ENCODE measurements at regions not wholly inside any gene's neighbourhood (a gene's known extent, or its start where the extent isn't known, plus 50 kb on each side); places are given as distances from the start of the nearest gene placed in this dataset.

DNA sequence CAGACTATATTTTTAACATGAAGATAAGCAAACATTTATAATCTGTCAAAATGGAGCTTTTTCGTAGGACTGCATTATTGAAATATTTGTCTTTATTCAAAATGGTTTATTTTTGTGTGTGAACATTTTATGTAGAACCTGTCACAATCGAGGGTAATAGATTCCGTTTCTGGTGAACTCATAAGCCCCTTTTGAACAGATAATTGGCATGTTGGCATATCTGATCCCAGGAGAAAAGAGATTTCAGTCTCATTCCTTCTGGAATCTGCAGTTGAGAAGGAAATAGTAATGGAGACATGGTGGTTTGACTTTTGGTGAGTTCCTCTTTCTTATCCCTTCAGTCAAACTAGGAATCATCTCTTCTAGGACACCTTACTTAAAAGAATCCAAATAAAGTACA, 427.9 kb upstream of the B3GALT2 start:
- Histone ChIP-seq H3K9ac (ENCODE audit: low read length) (no peak overlapping the region), H4K20me1 (ENCODE audit: insufficient read depth, low read depth, low read length) (no peaks in the 10 kb centered on the region), H3K9me3 (ENCODE audit: low read length) (no peaks in the 10 kb centered on the region), H3K9me2 (replicated peaks; ENCODE audit: insufficient read depth, low read length) (no peaks in the 10 kb centered on the region), H3K4me3 (ENCODE audit: low read length) (no peak overlapping the region), H3K27ac (ENCODE audit: low read length) (no peak overlapping the region), H3K79me2 (ENCODE audit: low read length) (no peaks in the 10 kb centered on the region), H3K4me1 (ENCODE audit: low read length) (no peaks in the 10 kb centered on the region), H3K36me3 (ENCODE audit: insufficient read depth, low read length) (no peaks in the 10 kb centered on the region), H3K27me3 (ENCODE audit: low read length) (no peaks in the 10 kb centered on the region), H2AFZ (ENCODE audit: low read length) (no peak overlapping the region), H3K4me2 (ENCODE audit: low read depth, low read length, poor library complexity, severe bottlenecking) (no peak overlapping the region)
- DNase-seq = no peak

DNA sequence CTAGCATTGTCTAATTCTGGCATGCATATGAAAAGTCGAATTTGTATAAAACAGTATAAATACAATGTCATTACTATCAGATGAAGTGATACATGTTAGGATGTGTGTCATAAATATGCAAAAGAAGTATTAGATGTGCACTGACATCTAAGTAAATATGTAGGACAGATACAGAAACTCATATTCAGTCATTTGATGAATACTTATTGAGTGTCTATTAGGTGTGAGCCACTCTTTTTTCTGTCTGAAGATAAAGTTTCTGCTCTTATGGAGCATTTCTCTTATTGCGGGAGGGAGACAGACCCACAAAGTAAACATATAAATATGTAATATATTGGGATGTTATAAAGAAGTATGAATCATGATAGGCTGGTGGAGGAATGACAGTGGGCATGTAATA, 426.6 kb upstream of the B3GALT2 start:
- no peaks in the 10 kb centered on the region for H3K9me3 ChIP-seq (ENCODE audit: low read length)
- H3K4me2 ChIP-seq (ENCODE audit: low read depth, low read length, poor library complexity, severe bottlenecking) = no peak overlapping the region
- H3K79me2 ChIP-seq (ENCODE audit: low read length) = no peaks in the 10 kb centered on the region
- DNase-seq = no peak
- H3K27me3 ChIP-seq (ENCODE audit: low read length) = no peaks in the 10 kb centered on the region
- H3K9ac ChIP-seq (ENCODE audit: low read length) = no peak overlapping the region
- no peak overlapping the region for H2AFZ ChIP-seq (ENCODE audit: low read length)
- no peak overlapping the region for H3K27ac ChIP-seq (ENCODE audit: low read length)
- no peak overlapping the region for H3K4me3 ChIP-seq (ENCODE audit: low read length)
- H3K4me1 ChIP-seq (ENCODE audit: low read length) = no peaks in the 10 kb centered on the region
- H3K9me2 ChIP-seq (replicated peaks; ENCODE audit: insufficient read depth, low read length) = no peaks in the 10 kb centered on the region
- no peaks in the 10 kb centered on the region for H4K20me1 ChIP-seq (ENCODE audit: insufficient read depth, low read depth, low read length)
- H3K36me3 ChIP-seq (ENCODE audit: insufficient read depth, low read length) = no peaks in the 10 kb centered on the region

DNA sequence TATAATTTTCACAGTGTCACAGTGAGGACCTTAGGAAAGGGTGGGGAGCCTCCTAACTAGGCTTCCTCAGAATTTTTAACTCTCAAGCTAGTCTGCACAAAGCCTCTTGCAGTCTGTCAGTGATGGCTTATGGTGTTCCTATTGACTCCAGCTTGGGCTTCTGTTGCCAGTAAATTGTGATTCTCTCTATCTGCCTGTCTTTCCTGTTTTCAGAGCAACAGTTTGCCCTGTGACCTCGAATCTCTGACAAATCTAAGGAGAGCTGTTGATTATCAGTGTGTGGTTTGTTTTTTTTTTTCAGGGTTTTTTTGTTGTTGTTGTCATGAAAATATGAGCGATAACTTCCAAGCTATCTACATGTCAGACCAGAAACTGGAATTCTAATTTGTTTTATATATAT, 423.2 kb upstream of the B3GALT2 start:
- no peaks in the 10 kb centered on the region for H3K36me3 ChIP-seq (ENCODE audit: insufficient read depth, low read length)
- no peak overlapping the region for H3K4me2 ChIP-seq (ENCODE audit: low read depth, low read length, poor library complexity, severe bottlenecking)
- no peaks in the 10 kb centered on the region for H4K20me1 ChIP-seq (ENCODE audit: insufficient read depth, low read depth, low read length)
- H3K27me3 ChIP-seq (ENCODE audit: low read length) = no peaks in the 10 kb centered on the region
- H3K4me3 ChIP-seq (ENCODE audit: low read length) = no peak overlapping the region
- H3K9me3 ChIP-seq (ENCODE audit: low read length) = no peaks in the 10 kb centered on the region
- H3K4me1 ChIP-seq (ENCODE audit: low read length) = no peaks in the 10 kb centered on the region
- no peak overlapping the region for H3K27ac ChIP-seq (ENCODE audit: low read length)
- H3K9me2 ChIP-seq (replicated peaks; ENCODE audit: insufficient read depth, low read length) = no peaks in the 10 kb centered on the region
- no peaks in the 10 kb centered on the region for H3K79me2 ChIP-seq (ENCODE audit: low read length)
- DNase-seq = no peak
- no peak overlapping the region for H2AFZ ChIP-seq (ENCODE audit: low read length)
- no peak overlapping the region for H3K9ac ChIP-seq (ENCODE audit: low read length)

DNA sequence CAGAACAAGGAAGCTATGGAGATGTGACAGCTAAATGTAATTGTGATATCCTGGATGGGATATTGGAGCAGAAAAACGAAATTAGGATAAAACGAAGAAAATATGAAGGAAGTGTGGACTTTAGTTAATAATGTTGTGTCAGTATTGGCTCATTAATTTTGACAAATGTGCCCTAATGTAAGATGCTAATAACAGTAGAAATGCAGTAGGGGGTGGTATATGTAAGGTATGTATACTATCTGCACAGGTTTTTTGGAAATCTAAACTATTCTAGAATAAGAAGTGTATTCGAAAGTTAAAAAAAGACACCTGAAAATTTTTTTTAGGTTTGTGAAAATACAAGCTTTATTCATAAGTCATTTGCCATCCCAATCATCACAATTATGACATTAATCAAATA, 421.4 kb upstream of the B3GALT2 start:
- H3K9ac ChIP-seq (ENCODE audit: low read length) = no peak overlapping the region
- no peaks in the 10 kb centered on the region for H3K4me1 ChIP-seq (ENCODE audit: low read length)
- H3K27me3 ChIP-seq (ENCODE audit: low read length) = no peaks in the 10 kb centered on the region
- H3K4me2 ChIP-seq (ENCODE audit: low read depth, low read length, poor library complexity, severe bottlenecking) = no peak overlapping the region
- no peaks in the 10 kb centered on the region for H3K79me2 ChIP-seq (ENCODE audit: low read length)
- H3K9me2 ChIP-seq (replicated peaks; ENCODE audit: insufficient read depth, low read length) = no peaks in the 10 kb centered on the region
- H3K4me3 ChIP-seq (ENCODE audit: low read length) = no peak overlapping the region
- no peak overlapping the region for H2AFZ ChIP-seq (ENCODE audit: low read length)
- no peaks in the 10 kb centered on the region for H3K9me3 ChIP-seq (ENCODE audit: low read length)
- no peaks in the 10 kb centered on the region for H4K20me1 ChIP-seq (ENCODE audit: insufficient read depth, low read depth, low read length)
- DNase-seq = no peak
- H3K27ac ChIP-seq (ENCODE audit: low read length) = no peak overlapping the region
- H3K36me3 ChIP-seq (ENCODE audit: insufficient read depth, low read length) = no peaks in the 10 kb centered on the region

DNA sequence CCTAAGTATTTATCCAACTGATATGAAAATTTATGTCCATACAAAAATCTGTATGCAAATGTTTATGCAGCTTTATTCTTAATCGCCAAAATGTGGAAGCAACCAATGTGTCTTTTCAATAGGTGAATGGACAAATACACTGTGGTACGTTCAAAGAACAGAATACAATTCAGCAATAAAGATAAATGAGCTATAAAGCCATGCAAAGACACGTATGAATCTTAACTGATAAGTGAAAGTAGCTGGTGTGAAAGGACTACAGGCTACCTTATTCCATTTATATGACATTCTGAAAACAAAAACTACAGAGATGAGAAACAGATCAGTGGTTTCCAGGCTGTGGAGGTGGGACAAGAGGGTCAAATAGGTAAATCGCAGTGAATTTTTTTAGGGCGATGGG, 419.6 kb upstream of the B3GALT2 start:
- Histone ChIP-seq H3K27ac (ENCODE audit: low read length) (no peak overlapping the region), H3K9ac (ENCODE audit: low read length) (no peak overlapping the region), H3K4me3 (ENCODE audit: low read length) (no peak overlapping the region), H4K20me1 (ENCODE audit: insufficient read depth, low read depth, low read length) (no peaks in the 10 kb centered on the region), H3K4me1 (ENCODE audit: low read length) (no peaks in the 10 kb centered on the region), H2AFZ (ENCODE audit: low read length) (no peak overlapping the region), H3K79me2 (ENCODE audit: low read length) (no peaks in the 10 kb centered on the region), H3K9me2 (replicated peaks; ENCODE audit: insufficient read depth, low read length) (no peaks in the 10 kb centered on the region), H3K36me3 (ENCODE audit: insufficient read depth, low read length) (no peaks in the 10 kb centered on the region), H3K9me3 (ENCODE audit: low read length) (no peaks in the 10 kb centered on the region), H3K27me3 (ENCODE audit: low read length) (no peaks in the 10 kb centered on the region), H3K4me2 (ENCODE audit: low read depth, low read length, poor library complexity, severe bottlenecking) (no peak overlapping the region)
- DNase-seq = no peak

DNA sequence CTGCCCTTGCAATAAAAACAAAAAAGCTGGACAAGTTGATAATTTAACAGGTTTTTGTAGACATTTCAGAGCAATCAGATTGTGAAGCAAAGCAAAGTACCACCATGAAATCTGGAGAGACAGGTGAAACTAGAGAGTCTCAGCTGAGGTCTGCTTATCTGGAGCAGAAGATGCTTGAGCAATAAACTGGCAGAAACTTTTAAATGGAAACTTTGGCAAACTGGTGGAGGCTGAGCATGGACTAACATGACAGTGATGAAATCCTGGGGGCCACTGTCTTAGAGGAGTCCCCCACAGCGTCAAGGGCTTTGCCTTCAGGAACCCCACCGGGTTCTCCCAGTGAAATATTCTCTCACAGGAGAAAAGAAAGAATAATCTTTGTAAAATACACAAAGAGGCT, 416.3 kb upstream of the B3GALT2 start:
- H3K4me3 ChIP-seq (ENCODE audit: low read length) = no peak overlapping the region
- no peaks in the 10 kb centered on the region for H3K36me3 ChIP-seq (ENCODE audit: insufficient read depth, low read length)
- H3K4me1 ChIP-seq (ENCODE audit: low read length) = no peaks in the 10 kb centered on the region
- no peak overlapping the region for H3K27ac ChIP-seq (ENCODE audit: low read length)
- no peaks in the 10 kb centered on the region for H3K9me2 ChIP-seq (replicated peaks; ENCODE audit: insufficient read depth, low read length)
- H3K79me2 ChIP-seq (ENCODE audit: low read length) = no peaks in the 10 kb centered on the region
- no peaks in the 10 kb centered on the region for H3K27me3 ChIP-seq (ENCODE audit: low read length)
- no peaks in the 10 kb centered on the region for H3K9me3 ChIP-seq (ENCODE audit: low read length)
- no peaks in the 10 kb centered on the region for H4K20me1 ChIP-seq (ENCODE audit: insufficient read depth, low read depth, low read length)
- DNase-seq = no peak
- no peak overlapping the region for H3K9ac ChIP-seq (ENCODE audit: low read length)
- H3K4me2 ChIP-seq (ENCODE audit: low read depth, low read length, poor library complexity, severe bottlenecking) = no peak overlapping the region
- no peak overlapping the region for H2AFZ ChIP-seq (ENCODE audit: low read length)

DNA sequence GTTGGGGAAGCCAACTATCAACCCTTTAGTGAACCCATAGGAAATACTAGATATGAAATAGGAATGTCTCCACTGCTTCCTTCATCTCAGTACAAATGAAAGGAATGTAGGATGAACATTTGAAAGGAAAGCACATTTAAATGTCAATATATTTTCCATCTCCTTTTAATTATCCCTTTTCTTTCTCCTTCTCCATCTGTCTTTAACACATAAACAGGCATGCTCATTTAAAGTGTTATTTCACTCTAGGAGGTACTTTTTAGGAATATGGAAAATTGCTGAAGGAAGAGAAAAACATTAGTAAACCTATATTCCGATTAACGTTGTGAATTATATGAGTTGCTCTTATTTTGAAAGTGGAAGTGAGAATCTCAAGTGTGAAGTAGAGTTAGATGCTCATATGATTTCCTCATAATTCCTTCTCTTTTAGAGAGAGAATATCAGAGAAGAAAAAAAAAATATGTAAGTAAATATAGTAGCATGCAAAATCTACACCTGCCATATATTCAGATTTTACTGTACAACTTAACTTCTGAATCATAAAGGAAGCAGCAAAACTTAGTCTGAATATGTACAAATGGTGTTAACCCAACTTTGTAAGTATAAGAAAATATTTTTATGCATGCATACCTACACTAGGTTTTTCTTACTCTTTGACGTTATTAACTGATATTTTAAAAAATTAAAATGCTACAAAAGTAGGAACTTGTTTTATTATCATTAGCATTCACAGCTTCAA, 406.9 kb upstream of the B3GALT2 start:
- no peak for DNase-seq
- Histone ChIP-seq H3K36me3 (ENCODE audit: insufficient read depth, low read length) (no peaks in the 10 kb centered on the region), H3K79me2 (ENCODE audit: low read length) (no peaks in the 10 kb centered on the region), H3K27ac (ENCODE audit: low read length) (no peak overlapping the region), H3K9me3 (ENCODE audit: low read length) (no peaks in the 10 kb centered on the region), H3K4me3 (ENCODE audit: low read length) (no peak overlapping the region), H3K4me2 (ENCODE audit: low read depth, low read length, poor library complexity, severe bottlenecking) (no peak overlapping the region), H2AFZ (ENCODE audit: low read length) (no peak overlapping the region), H3K4me1 (ENCODE audit: low read length) (no peaks in the 10 kb centered on the region), H4K20me1 (ENCODE audit: insufficient read depth, low read depth, low read length) (no peaks in the 10 kb centered on the region), H3K9ac (ENCODE audit: low read length) (no peak overlapping the region), H3K9me2 (replicated peaks; ENCODE audit: insufficient read depth, low read length) (no peaks in the 10 kb centered on the region), H3K27me3 (ENCODE audit: low read length) (no peaks in the 10 kb centered on the region)

DNA sequence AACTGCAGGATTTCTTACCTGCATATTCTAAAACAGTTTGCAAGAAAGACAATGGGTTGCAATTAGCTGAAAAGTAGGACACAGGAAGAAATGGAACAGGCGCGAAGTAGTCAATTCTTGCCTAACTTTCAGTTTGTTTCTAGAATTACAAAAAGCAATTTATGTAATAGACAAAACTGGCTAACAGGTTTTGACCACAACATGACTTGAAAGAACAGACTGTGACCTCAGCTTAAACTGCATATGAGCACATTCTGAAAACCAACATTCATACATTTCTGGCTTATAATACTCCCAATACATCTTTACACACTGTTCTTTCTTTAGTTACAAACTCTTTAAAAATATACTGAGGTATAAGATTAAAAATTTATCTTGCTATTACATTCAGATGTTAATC, 405.9 kb upstream of the B3GALT2 start:
- H3K27me3 ChIP-seq (ENCODE audit: low read length) = no peaks in the 10 kb centered on the region
- H3K79me2 ChIP-seq (ENCODE audit: low read length) = no peaks in the 10 kb centered on the region
- no peaks in the 10 kb centered on the region for H3K36me3 ChIP-seq (ENCODE audit: insufficient read depth, low read length)
- no peak overlapping the region for H3K9ac ChIP-seq (ENCODE audit: low read length)
- no peak overlapping the region for H2AFZ ChIP-seq (ENCODE audit: low read length)
- no peaks in the 10 kb centered on the region for H4K20me1 ChIP-seq (ENCODE audit: insufficient read depth, low read depth, low read length)
- no peak overlapping the region for H3K4me2 ChIP-seq (ENCODE audit: low read depth, low read length, poor library complexity, severe bottlenecking)
- H3K9me2 ChIP-seq (replicated peaks; ENCODE audit: insufficient read depth, low read length) = no peaks in the 10 kb centered on the region
- H3K4me1 ChIP-seq (ENCODE audit: low read length) = no peaks in the 10 kb centered on the region
- DNase-seq = no peak
- no peak overlapping the region for H3K4me3 ChIP-seq (ENCODE audit: low read length)
- H3K27ac ChIP-seq (ENCODE audit: low read length) = no peak overlapping the region
- no peaks in the 10 kb centered on the region for H3K9me3 ChIP-seq (ENCODE audit: low read length)

DNA sequence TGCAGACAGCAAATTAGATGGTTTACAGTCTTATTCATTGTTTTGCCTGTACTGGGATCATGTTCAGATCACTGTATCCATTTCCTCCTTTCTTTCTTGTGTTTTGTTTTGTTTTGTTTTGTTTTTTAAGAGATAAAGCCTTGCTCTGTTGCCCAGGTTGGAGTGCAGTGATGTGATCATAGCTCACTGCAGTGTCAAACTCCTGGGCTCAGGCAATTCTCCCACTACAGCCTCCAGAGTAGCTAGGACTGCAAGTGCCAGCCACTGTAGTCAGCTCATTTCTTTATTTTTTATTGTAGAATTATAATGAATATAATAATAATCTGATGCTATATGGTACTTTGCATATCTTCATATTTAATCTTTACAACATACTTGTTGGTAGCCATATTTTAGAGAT, 403.7 kb upstream of the B3GALT2 start:
- Histone ChIP-seq H3K79me2 (ENCODE audit: low read length) (no peaks in the 10 kb centered on the region), H3K9me3 (ENCODE audit: low read length) (no peaks in the 10 kb centered on the region), H3K9me2 (replicated peaks; ENCODE audit: insufficient read depth, low read length) (no peaks in the 10 kb centered on the region), H2AFZ (ENCODE audit: low read length) (no peak overlapping the region), H3K27me3 (ENCODE audit: low read length) (no peaks in the 10 kb centered on the region), H3K4me1 (ENCODE audit: low read length) (no peaks in the 10 kb centered on the region), H3K27ac (ENCODE audit: low read length) (no peak overlapping the region), H3K36me3 (ENCODE audit: insufficient read depth, low read length) (no peaks in the 10 kb centered on the region), H4K20me1 (ENCODE audit: insufficient read depth, low read depth, low read length) (no peaks in the 10 kb centered on the region), H3K9ac (ENCODE audit: low read length) (no peak overlapping the region), H3K4me2 (ENCODE audit: low read depth, low read length, poor library complexity, severe bottlenecking) (no peak overlapping the region), H3K4me3 (ENCODE audit: low read length) (no peak overlapping the region)
- DNase-seq = no peak

All from Karpas-422 (cell line).